ENCODE measurements at regions not wholly inside any gene's neighbourhood (a gene's known extent, or its start where the extent isn't known, plus 50 kb on each side); places are given as distances from the start of the nearest gene placed in this dataset.
A peak's percentile ranks its signal among the peaks of the same experiment; 100 is the strongest.

DNA sequence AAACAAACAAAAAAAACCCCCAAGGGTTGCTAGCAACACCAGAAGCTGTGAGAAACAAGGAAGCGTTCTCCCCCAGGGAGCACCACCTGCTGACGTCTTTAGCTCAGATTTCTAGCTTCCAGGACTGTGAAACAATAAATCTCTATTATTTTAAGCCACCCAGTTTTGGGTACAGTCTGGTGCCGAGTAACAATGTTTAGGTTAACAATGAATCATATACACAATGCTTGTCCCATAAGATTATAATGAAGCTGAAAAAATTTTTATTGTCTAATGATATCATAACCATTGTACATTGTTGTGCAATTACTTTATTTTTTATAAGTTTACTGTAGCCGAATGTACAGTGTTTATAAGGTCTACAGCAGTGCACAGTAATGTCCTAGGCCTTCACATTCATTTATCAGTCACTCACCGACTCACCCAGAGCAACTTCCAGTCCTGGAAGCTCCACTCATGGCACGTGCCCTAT is 72.1 kb upstream of the CAB39 start:
- DNase-seq = no peak
- 92% methylated on average over 2 of the region's 6 CpGs for WGBS (ENCODE audit: insufficient coverage, low lambda C conversion rate)
- Histone ChIP-seq H3K27me3 (ENCODE audit: control insufficient read depth, insufficient read depth, low read length) (no peaks in the 10 kb centered on the region), H3K36me3 (ENCODE audit: control insufficient read depth, insufficient read depth, low read length) (no peaks in the 10 kb centered on the region), H3K27ac (ENCODE audit: low read length) (no peak overlapping the region), H3K4me1 (ENCODE audit: control insufficient read depth, insufficient read depth, low read length) (no peaks in the 10 kb centered on the region), H3K9me3 (ENCODE audit: control insufficient read depth, low read depth, low read length) (no peaks in the 10 kb centered on the region), H3K4me3 (ENCODE audit: low read length) (no peak overlapping the region)

DNA sequence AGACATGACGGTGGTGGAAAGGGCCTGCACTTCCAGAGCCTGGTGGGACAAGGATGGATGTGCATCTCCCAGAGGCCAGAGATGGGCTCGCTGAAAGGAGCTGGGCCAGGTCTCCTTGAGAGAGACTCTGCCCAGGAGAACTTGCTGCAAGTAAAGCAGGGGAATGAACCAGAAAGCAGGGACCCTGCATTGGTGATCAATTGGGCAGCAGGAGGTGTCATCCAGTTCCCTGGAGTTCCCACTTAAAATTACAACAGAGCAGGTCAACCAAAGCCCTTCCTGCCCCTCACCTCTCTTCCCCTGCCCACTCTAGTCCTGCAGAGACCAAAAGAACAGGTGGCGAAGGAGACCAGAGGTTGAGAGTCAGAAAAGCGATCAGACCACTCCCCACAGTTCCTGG is 69.7 kb upstream of the CAB39 start:
- Histone ChIP-seq H3K36me3 (ENCODE audit: control insufficient read depth, insufficient read depth, low read length) (no peaks in the 10 kb centered on the region), H3K27ac (ENCODE audit: low read length) (no peak overlapping the region), H3K4me3 (ENCODE audit: low read length) (no peak overlapping the region), H3K9me3 (ENCODE audit: control insufficient read depth, low read depth, low read length) (no peaks in the 10 kb centered on the region), H3K4me1 (ENCODE audit: control insufficient read depth, insufficient read depth, low read length) (no peaks in the 10 kb centered on the region), H3K27me3 (ENCODE audit: control insufficient read depth, insufficient read depth, low read length) (no peaks in the 10 kb centered on the region)
- WGBS (ENCODE audit: insufficient coverage, low lambda C conversion rate) = no CpG with 5 or more reads among the region's 4 CpGs
- DNase-seq = no peak

DNA sequence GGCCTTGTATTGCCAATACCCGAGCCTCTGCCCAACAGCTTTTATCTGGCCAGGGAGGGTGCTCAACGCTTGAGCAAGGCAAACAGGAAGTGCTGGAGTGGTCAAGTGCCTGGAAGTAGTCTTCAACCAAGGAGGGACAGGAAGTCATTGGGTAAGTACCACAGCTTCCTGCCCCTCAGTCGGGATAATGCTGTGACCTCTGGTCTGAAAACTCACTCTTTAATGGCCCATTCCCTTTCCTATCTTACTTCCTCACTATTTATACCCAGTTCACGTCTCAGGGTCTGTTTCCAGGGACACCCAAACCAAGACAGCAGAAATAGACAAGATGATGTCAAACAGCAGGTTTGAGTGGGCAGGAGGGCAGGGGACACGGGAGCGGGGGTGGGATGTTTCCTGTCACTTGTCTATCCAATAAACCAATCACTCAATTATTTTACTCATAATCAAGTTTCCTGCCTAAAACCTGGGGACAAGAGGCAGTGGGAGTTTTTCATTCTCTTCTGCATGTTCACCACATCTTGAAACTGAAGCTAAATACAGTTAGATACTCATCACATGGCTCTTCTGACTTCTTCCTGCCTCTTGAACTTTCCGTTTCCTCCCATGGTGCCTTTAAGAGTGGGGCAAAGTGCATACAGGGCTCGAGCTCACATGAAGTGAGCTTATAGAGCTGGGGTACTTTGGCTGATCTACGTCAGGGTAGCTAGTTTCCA is 68.9 kb upstream of the CAB39 start:
- no peak overlapping the region for H3K27ac ChIP-seq (ENCODE audit: low read length)
- peak; percentile 35 to 56 for DNase-seq

DNA sequence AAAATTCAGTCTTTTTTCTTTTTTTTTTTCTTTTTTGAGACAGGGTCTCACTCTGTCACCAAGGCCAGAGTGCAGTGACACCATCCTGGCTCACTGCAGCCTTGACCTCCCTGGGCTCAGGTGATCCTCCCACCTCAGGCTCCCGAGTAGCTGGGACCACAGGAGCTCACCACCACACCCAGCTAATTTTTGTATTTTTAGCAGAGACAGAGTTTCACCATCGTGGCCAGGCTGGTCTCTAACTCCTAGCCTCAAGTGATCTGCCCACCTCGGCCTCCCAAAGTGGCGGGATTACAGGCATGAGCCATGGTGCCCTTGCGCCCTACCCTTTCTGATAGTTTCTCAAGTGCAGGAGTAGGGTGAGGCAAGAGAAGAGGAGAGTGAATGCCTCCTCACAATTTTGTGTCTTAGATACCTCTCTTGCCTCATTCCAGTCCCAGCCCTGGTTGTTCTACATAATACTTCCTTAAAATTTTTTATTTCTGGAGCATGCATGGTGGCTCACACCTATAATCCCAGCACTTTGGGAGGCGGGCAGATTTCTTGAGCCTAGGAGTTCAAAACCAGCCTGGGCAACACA is 68.2 kb upstream of the CAB39 start:
- Histone ChIP-seq H3K4me1 (ENCODE audit: control insufficient read depth, insufficient read depth, low read length) (no peaks in the 10 kb centered on the region), H3K9me3 (ENCODE audit: control insufficient read depth, low read depth, low read length) (no peaks in the 10 kb centered on the region), H3K36me3 (ENCODE audit: control insufficient read depth, insufficient read depth, low read length) (no peaks in the 10 kb centered on the region), H3K27me3 (ENCODE audit: control insufficient read depth, insufficient read depth, low read length) (no peaks in the 10 kb centered on the region), H3K27ac (ENCODE audit: low read length) (no peak overlapping the region), H3K4me3 (ENCODE audit: low read length) (no peak overlapping the region)
- DNase-seq = no peak
- WGBS (ENCODE audit: insufficient coverage, low lambda C conversion rate) = no CpG with 5 or more reads among the region's 6 CpGs

More for the DNA sequence above, 68.9 kb upstream of the CAB39 start:
- no peak overlapping the region for H3K4me3 ChIP-seq (ENCODE audit: low read length)
- no peaks in the 10 kb centered on the region for H3K27me3 ChIP-seq (ENCODE audit: control insufficient read depth, insufficient read depth, low read length)
- H3K4me1 ChIP-seq (ENCODE audit: control insufficient read depth, insufficient read depth, low read length) = no peaks in the 10 kb centered on the region
- WGBS (ENCODE audit: insufficient coverage, low lambda C conversion rate) = 51% methylated on average over 3 of the region's 9 CpGs
- no peaks in the 10 kb centered on the region for H3K36me3 ChIP-seq (ENCODE audit: control insufficient read depth, insufficient read depth, low read length)
- no peaks in the 10 kb centered on the region for H3K9me3 ChIP-seq (ENCODE audit: control insufficient read depth, low read depth, low read length)

DNA sequence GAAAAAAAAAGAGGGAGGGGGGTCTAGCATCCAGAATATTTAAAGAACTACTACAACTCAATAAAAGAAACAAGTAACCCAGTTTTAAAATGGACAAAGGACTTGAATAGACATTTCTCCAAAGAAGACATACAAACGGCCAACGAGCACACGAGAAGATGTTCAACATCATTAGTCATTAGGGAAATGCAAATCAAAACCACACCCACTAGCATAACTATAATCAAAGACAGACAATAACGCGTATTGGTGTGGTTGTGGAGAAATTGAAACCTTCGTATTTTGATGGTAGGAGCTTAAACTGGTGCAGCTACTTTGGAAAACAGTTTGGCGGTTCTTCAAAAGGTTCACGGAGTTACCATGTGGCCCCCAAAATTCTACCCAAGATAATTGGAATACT is 64.3 kb upstream of the CAB39 start:
- Histone ChIP-seq H3K36me3 (ENCODE audit: control insufficient read depth, insufficient read depth, low read length) (no peaks in the 10 kb centered on the region), H3K27ac (ENCODE audit: low read length) (no peak overlapping the region), H3K9me3 (ENCODE audit: control insufficient read depth, low read depth, low read length) (no peaks in the 10 kb centered on the region), H3K4me1 (ENCODE audit: control insufficient read depth, insufficient read depth, low read length) (no peaks in the 10 kb centered on the region), H3K27me3 (ENCODE audit: control insufficient read depth, insufficient read depth, low read length) (no peaks in the 10 kb centered on the region), H3K4me3 (ENCODE audit: low read length) (no peak overlapping the region)
- no peak for DNase-seq
- no CpG with 5 or more reads among the region's 8 CpGs for WGBS (ENCODE audit: insufficient coverage, low lambda C conversion rate)

DNA sequence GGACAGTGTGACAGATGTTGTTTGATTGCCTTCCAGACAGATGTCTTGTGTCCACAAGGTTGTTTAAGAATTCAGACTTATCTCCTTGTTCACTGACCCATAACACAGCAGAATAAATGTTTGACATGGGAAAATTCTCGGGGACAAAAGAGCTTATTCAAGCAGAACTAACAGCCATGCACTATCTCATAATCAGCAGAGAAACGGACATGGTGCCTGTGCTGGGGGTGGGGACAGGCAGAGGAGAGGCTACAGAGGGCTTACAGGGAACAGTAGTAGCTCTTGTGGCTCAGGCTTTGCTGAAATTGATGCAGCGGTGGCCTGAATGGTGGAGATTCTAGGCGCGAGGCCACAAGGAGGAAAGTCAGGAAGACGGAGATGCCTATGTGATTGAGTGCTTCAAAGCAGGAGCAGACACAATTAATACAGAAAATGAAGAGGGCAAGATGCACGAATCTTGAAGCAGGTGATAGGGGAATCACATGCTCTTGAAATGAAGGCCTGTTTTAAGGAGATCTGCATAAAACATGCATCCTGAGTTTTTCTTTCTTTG is 62.0 kb upstream of the CAB39 start:
- H3K36me3 ChIP-seq (ENCODE audit: control insufficient read depth, insufficient read depth, low read length) = no peaks in the 10 kb centered on the region
- no peak for DNase-seq
- H3K27me3 ChIP-seq (ENCODE audit: control insufficient read depth, insufficient read depth, low read length) = no peaks in the 10 kb centered on the region
- H3K27ac ChIP-seq (ENCODE audit: low read length) = no peak overlapping the region
- no peak overlapping the region for H3K4me3 ChIP-seq (ENCODE audit: low read length)
- H3K9me3 ChIP-seq (ENCODE audit: control insufficient read depth, low read depth, low read length) = no peaks in the 10 kb centered on the region
- WGBS (ENCODE audit: insufficient coverage, low lambda C conversion rate) = 50% methylated on average over 2 of the region's 7 CpGs
- H3K4me1 ChIP-seq (ENCODE audit: control insufficient read depth, insufficient read depth, low read length) = no peaks in the 10 kb centered on the region

DNA sequence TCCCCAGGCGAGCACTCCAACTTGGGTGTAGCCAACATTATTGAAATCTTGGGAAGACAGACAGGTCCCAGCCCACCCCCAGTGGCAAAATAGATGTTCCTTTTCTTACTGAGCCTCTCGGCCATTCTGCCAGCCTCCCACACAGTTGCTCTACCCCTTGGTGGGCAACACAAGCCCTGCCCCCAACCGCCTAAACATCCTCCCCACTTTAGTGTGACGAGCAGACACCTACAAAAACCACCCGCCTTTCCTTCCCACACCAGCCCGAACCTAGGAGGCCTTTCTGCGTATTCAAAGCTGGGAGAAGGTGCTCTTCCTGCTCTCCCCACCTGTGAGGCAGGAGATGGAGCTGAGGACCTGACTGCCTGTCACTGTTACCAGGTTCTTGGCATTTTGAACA is 58.6 kb upstream of the CAB39 start:
- Histone ChIP-seq H3K27ac (ENCODE audit: low read length) (no peak overlapping the region), H3K4me1 (ENCODE audit: control insufficient read depth, insufficient read depth, low read length) (no peaks in the 10 kb centered on the region), H3K36me3 (ENCODE audit: control insufficient read depth, insufficient read depth, low read length) (no peaks in the 10 kb centered on the region), H3K4me3 (ENCODE audit: low read length) (no peak overlapping the region), H3K27me3 (ENCODE audit: control insufficient read depth, insufficient read depth, low read length) (no peaks in the 10 kb centered on the region), H3K9me3 (ENCODE audit: control insufficient read depth, low read depth, low read length) (no peaks in the 10 kb centered on the region)
- DNase-seq = no peak
- no CpG with 5 or more reads among the region's 7 CpGs for WGBS (ENCODE audit: insufficient coverage, low lambda C conversion rate)

DNA sequence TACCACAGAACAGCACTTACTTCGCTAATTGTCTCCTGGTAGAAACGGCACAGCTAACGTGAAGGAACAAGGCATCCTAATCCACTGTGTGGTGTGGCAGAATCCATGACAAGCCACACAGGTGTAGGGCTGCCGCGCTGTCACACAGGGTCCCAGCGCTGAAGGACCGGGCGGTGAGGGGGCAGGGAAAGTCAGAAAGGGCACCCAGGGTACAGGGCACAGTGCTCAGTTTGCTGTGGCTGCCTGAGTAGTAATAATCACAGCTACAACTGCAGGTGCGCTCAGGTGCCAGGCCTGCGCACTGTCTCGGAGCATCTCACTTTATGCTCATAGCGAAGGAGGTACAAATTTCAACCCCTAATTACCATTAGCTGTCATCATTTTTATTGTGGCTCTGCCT is 55.2 kb upstream of the CAB39 start:
- no peak for DNase-seq
- Histone ChIP-seq H3K27ac (ENCODE audit: low read length) (no peak overlapping the region), H3K9me3 (ENCODE audit: control insufficient read depth, low read depth, low read length) (no peaks in the 10 kb centered on the region), H3K4me3 (ENCODE audit: low read length) (no peak overlapping the region), H3K4me1 (ENCODE audit: control insufficient read depth, insufficient read depth, low read length) (no peaks in the 10 kb centered on the region), H3K36me3 (ENCODE audit: control insufficient read depth, insufficient read depth, low read length) (no peaks in the 10 kb centered on the region), H3K27me3 (ENCODE audit: control insufficient read depth, insufficient read depth, low read length) (no peaks in the 10 kb centered on the region)
- no CpG with 5 or more reads among the region's 12 CpGs for WGBS (ENCODE audit: insufficient coverage, low lambda C conversion rate)

DNA sequence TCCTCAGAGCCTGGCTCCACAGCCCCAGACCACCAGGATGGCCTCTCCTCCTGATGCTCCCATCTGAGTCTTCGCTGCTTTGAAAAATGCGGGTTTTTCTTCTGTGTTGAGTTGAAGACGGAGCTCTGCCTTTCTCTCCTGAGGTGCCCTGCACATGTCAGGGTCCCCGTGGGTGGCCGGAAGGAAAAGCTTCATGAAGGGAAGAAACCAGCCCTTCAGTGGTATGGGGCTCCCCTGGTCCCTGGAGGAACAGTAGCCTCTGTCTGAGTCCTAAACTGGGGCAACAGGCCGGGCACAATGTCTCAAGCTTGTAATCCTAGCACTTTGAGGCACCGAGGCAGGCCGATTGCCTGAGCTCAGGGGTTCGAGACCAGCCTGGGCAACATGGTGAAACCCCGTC is 54.7 kb upstream of the CAB39 start:
- Histone ChIP-seq H3K27me3 (ENCODE audit: control insufficient read depth, insufficient read depth, low read length) (no peaks in the 10 kb centered on the region), H3K4me3 (ENCODE audit: low read length) (no peak overlapping the region), H3K36me3 (ENCODE audit: control insufficient read depth, insufficient read depth, low read length) (no peaks in the 10 kb centered on the region), H3K4me1 (ENCODE audit: control insufficient read depth, insufficient read depth, low read length) (no peaks in the 10 kb centered on the region), H3K27ac (ENCODE audit: low read length) (no peak overlapping the region), H3K9me3 (ENCODE audit: control insufficient read depth, low read depth, low read length) (no peaks in the 10 kb centered on the region)
- WGBS (ENCODE audit: insufficient coverage, low lambda C conversion rate) = no CpG with 5 or more reads among the region's 10 CpGs
- no peak for DNase-seq

DNA sequence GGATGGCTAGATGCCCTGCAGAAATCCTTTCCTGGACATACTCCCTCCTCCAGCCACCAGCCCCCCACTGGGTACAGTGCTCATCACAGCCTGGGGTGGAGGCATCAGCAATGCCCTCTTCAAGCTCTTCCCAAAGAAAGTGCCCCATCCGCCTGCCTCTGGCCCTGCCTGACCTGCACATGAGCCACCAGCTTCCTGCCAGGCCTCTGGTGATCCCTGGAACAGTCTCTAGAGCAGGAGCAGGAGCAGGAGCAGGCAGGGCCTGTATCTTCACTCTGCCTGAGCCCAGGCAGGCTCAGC is 54.1 kb upstream of the CAB39 start:
- no peak for DNase-seq
- Histone ChIP-seq H3K4me3 (ENCODE audit: low read length) (no peak overlapping the region), H3K9me3 (ENCODE audit: control insufficient read depth, low read depth, low read length) (no peaks in the 10 kb centered on the region), H3K27me3 (ENCODE audit: control insufficient read depth, insufficient read depth, low read length) (no peaks in the 10 kb centered on the region), H3K27ac (ENCODE audit: low read length) (no peak overlapping the region), H3K4me1 (ENCODE audit: control insufficient read depth, insufficient read depth, low read length) (no peaks in the 10 kb centered on the region), H3K36me3 (ENCODE audit: control insufficient read depth, insufficient read depth, low read length) (no peaks in the 10 kb centered on the region)
- WGBS (ENCODE audit: insufficient coverage, low lambda C conversion rate) = no CpG with 5 or more reads among the region's 1 CpG
